Osteoblast (primary cell): ENCODE measurements at regions not wholly inside any gene's neighbourhood (a gene's known extent, or its start where the extent isn't known, plus 50 kb on each side); places are given as distances from the start of the nearest gene placed in this dataset.

Experiments used
- DNase-seq: peaks from one replicate; pipeline ENCODE4 v3.0.0; 2011; ENCODE audit warnings: low spot score, mixed read lengths; ENCODE audit not compliant: insufficient read length; ENCODE audit errors: missing footprints
- H2AFZ ChIP-seq: 2 replicates; pipeline ENCODE4 v1.6.0; 2011; ENCODE audit warnings: mild to moderate bottlenecking, low read length
- H3K27ac ChIP-seq: 2 replicates; pipeline ENCODE4 v1.5.1; 2011; ENCODE audit warnings: mild to moderate bottlenecking, low read depth, low read length, moderate library complexity
- H3K27me3 ChIP-seq: 2 replicates; pipeline ENCODE4 v1.6.0; 2012; ENCODE audit warnings: mild to moderate bottlenecking, control low read depth, inconsistent platforms, low read length, moderate library complexity; ENCODE audit not compliant: insufficient read depth
- H3K36me3 ChIP-seq: 2 replicates; pipeline ENCODE4 v1.5.1; 2011; ENCODE audit warnings: mild to moderate bottlenecking, low read length, control low read depth, moderate library complexity; ENCODE audit not compliant: insufficient read depth
- H3K4me1 ChIP-seq: 2 replicates; pipeline ENCODE4 v1.5.1; 2011; ENCODE audit warnings: mild to moderate bottlenecking, low read length, control low read depth, moderate library complexity; ENCODE audit not compliant: insufficient read depth
- H3K4me2 ChIP-seq: 2 replicates; pipeline ENCODE4 v1.6.0; 2011; ENCODE audit warnings: mild to moderate bottlenecking, low read length; ENCODE audit not compliant: insufficient read depth
- H3K4me3 ChIP-seq: fragments of 200-600 bp; sonication (generic); 3 replicates; pipeline ENCODE4 v1.5.1; 2012; ENCODE audit warnings: mild to moderate bottlenecking, low read length, inconsistent platforms; ENCODE audit not compliant: insufficient read depth
- H3K79me2 ChIP-seq: 2 replicates; pipeline ENCODE4 v1.6.0; 2012; ENCODE audit warnings: mild to moderate bottlenecking, low read length, control low read depth, inconsistent platforms; ENCODE audit not compliant: insufficient read depth
- H3K9me3 ChIP-seq: 2 replicates; pipeline ENCODE4 v1.5.1; 2011; ENCODE audit warnings: low read depth, low read length, control low read depth
- H4K20me1 ChIP-seq: 2 replicates; pipeline ENCODE4 v1.6.0; 2012; ENCODE audit warnings: mild to moderate bottlenecking, low read length, control low read depth; ENCODE audit not compliant: insufficient read depth
- CTCF ChIP-seq: IDR thresholded peaks from 2 replicates; pipeline ENCODE4 v1.5.1; 2011; ENCODE audit warnings: mild to moderate bottlenecking, low read depth, low read length, moderate library complexity; ENCODE audit errors: extremely low read depth

GRCh38 chr7:85328456-85328998 lies 141.7 kb upstream of the SEMA3D start:
- Histone ChIP-seq H3K4me2 (no peak overlapping the region), H4K20me1 (no peaks in the 10 kb centered on the region), H3K4me1 (no peaks in the 10 kb centered on the region), H3K79me2 (no peaks in the 10 kb centered on the region), H3K4me3 (no peak overlapping the region), H3K27me3 (no peaks in the 10 kb centered on the region), H2AFZ (no peak overlapping the region), H3K9me3 (no peaks in the 10 kb centered on the region), H3K36me3 (no peaks in the 10 kb centered on the region), H3K27ac (no peak overlapping the region)
- TF ChIP-seq CTCF, result no peak
- DNase-seq, result no peak

GRCh38 chr7:85324145-85324799 lies 137.4 kb upstream of the SEMA3D start:
- H3K36me3 ChIP-seq, result no peaks in the 10 kb centered on the region
- DNase-seq, result no peak
- no peak overlapping the region for H2AFZ ChIP-seq
- H3K79me2 ChIP-seq, result no peaks in the 10 kb centered on the region
- H3K4me2 ChIP-seq, result no peak overlapping the region
- no peak overlapping the region for H3K27ac ChIP-seq
- no peaks in the 10 kb centered on the region for H3K9me3 ChIP-seq
- no peak for TF ChIP-seq CTCF
- no peak overlapping the region for H3K4me3 ChIP-seq
- H3K27me3 ChIP-seq, result no peaks in the 10 kb centered on the region
- H3K4me1 ChIP-seq, result no peaks in the 10 kb centered on the region
- H4K20me1 ChIP-seq, result no peaks in the 10 kb centered on the region

GRCh38 chr7:85322252-85322651 lies 135.4 kb upstream of the SEMA3D start:
- no peaks in the 10 kb centered on the region for H3K9me3 ChIP-seq
- no peaks in the 10 kb centered on the region for H3K27me3 ChIP-seq
- no peak overlapping the region for H2AFZ ChIP-seq
- no peak overlapping the region for H3K4me3 ChIP-seq
- no peaks in the 10 kb centered on the region for H3K36me3 ChIP-seq
- H3K27ac ChIP-seq, result no peak overlapping the region
- H3K79me2 ChIP-seq, result no peaks in the 10 kb centered on the region
- TF ChIP-seq CTCF, result no peak
- H3K4me1 ChIP-seq, result no peaks in the 10 kb centered on the region
- no peak overlapping the region for H3K4me2 ChIP-seq
- no peak for DNase-seq
- H4K20me1 ChIP-seq, result no peaks in the 10 kb centered on the region

GRCh38 chr7:85320699-85321476 lies 134.0 kb upstream of the SEMA3D start:
- Histone ChIP-seq H3K27me3 (no peaks in the 10 kb centered on the region), H3K4me2 (no peak overlapping the region), H3K9me3 (no peaks in the 10 kb centered on the region), H4K20me1 (no peaks in the 10 kb centered on the region), H3K36me3 (no peaks in the 10 kb centered on the region), H3K4me3 (no peak overlapping the region), H3K4me1 (no peaks in the 10 kb centered on the region), H3K27ac (no peak overlapping the region), H3K79me2 (no peaks in the 10 kb centered on the region), H2AFZ (no peak overlapping the region)
- DNase-seq, result no peak
- no peak for TF ChIP-seq CTCF
